SK-N-SH treated with all-trans-retinoic acid at 6 μM for 48 hours (cell line): ENCODE measurements at regions not wholly inside any gene's neighbourhood (a gene's known extent, or its start where the extent isn't known, plus 50 kb on each side); places are given as distances from the start of the nearest gene placed in this dataset.

Source experiments
- ATAC-seq: fragments of 200-7000 bp; cut with Tn5 transposase; 3 replicates; pipeline ENCODE4 v1.9.1; 2020; ENCODE audit warnings: mild to moderate bottlenecking, moderate library complexity
- ARNTL ChIP-seq: fragments of 450-650 bp; formaldehyde crosslinking; IDR thresholded peaks from 2 replicates; pipeline ENCODE4 v1.5.0; 2020; ENCODE audit warnings: low read depth, mild to moderate bottlenecking, moderate library complexity, borderline replicate concordance
- BACH2 ChIP-seq: fragments of 250-450 bp; sonication (Bioruptor Pico); IDR thresholded peaks from 2 replicates; pipeline ENCODE4 v1.9.0; 2021; ENCODE audit warnings: mild to moderate bottlenecking, borderline replicate concordance
- CSDC2 ChIP-seq: fragments of 250-450 bp; sonication (Bioruptor Pico); IDR thresholded peaks from 2 replicates; pipeline ENCODE4 v1.5.0; 2020; ENCODE audit warnings: mild to moderate bottlenecking, moderate library complexity
- ESRRG ChIP-seq: fragments of 250-450 bp; sonication (Bioruptor Pico); IDR thresholded peaks from 2 replicates; pipeline ENCODE4 v1.6.1; 2021; ENCODE audit warnings: mild to moderate bottlenecking
- GLIS3 ChIP-seq: fragments of 250-450 bp; sonication (Bioruptor Pico); IDR thresholded peaks from 2 replicates; pipeline ENCODE4 v1.5.0; 2020; ENCODE audit warnings: mild to moderate bottlenecking, moderate library complexity
- ISL1 ChIP-seq: fragments of 250-450 bp; sonication (Bioruptor Pico); IDR thresholded peaks from 2 replicates; pipeline ENCODE4 v2.1.2; 2022; ENCODE audit warnings: mild to moderate bottlenecking, moderate library complexity
- OSR1 ChIP-seq: fragments of 250-450 bp; sonication (Bioruptor Pico); IDR thresholded peaks from 2 replicates; pipeline ENCODE4 v1.8.0; 2022; ENCODE audit warnings: moderate library complexity, mild to moderate bottlenecking, inconsistent platforms
- PPARA ChIP-seq: fragments of 250-450 bp; sonication (Bioruptor Pico); IDR thresholded peaks from 2 replicates; pipeline ENCODE4 v1.5.0; 2020; ENCODE audit warnings: mild to moderate bottlenecking, borderline replicate concordance
- RARB ChIP-seq: fragments of 250-450 bp; sonication (Bioruptor Pico); IDR thresholded peaks from 2 replicates; pipeline ENCODE4 v1.8.0; 2021; ENCODE audit warnings: mild to moderate bottlenecking, moderate library complexity
- SNAI2 ChIP-seq: fragments of 250-450 bp; sonication (Bioruptor Pico); IDR thresholded peaks from 2 replicates; pipeline ENCODE4 v1.5.0; 2020; ENCODE audit warnings: mild to moderate bottlenecking, moderate library complexity
- TCF4 ChIP-seq: fragments of 250-450 bp; sonication (Bioruptor Pico); IDR thresholded peaks from 2 replicates; pipeline ENCODE4 v1.8.0; 2021; ENCODE audit warnings: mild to moderate bottlenecking, moderate library complexity, borderline replicate concordance
- TOX ChIP-seq: fragments of 250-450 bp; sonication (Bioruptor Pico); IDR thresholded peaks from 2 replicates; pipeline ENCODE4 v1.8.0; 2021; ENCODE audit warnings: mild to moderate bottlenecking, moderate library complexity, borderline replicate concordance
- ZC3H10 ChIP-seq: fragments of 250-450 bp; sonication (Bioruptor Pico); IDR thresholded peaks from 2 replicates; pipeline ENCODE4 v1.5.1; 2021; ENCODE audit warnings: mild to moderate bottlenecking, moderate library complexity
- ZFP3 ChIP-seq: fragments of 250-450 bp; sonication (Bioruptor Pico); IDR thresholded peaks from 2 replicates; pipeline ENCODE4 v1.5.0; 2020; ENCODE audit warnings: mild to moderate bottlenecking, moderate library complexity
- ZFP30 ChIP-seq: fragments of 450-650 bp; formaldehyde crosslinking; IDR thresholded peaks from 2 replicates; pipeline ENCODE4 v1.5.0; 2022; ENCODE audit warnings: mild to moderate bottlenecking, moderate library complexity
- ZNF565 ChIP-seq: fragments of 450-650 bp; formaldehyde crosslinking; conservative IDR thresholded peaks from 2 replicates; pipeline ENCODE4 v1.5.0; 2020; ENCODE audit warnings: low read depth, mild to moderate bottlenecking, moderate library complexity
- ZNF70 ChIP-seq: fragments of 450-650 bp; formaldehyde crosslinking; IDR thresholded peaks from 2 replicates; pipeline ENCODE4 v1.5.0; 2020; ENCODE audit warnings: mild to moderate bottlenecking, moderate library complexity
- ZNF8 ChIP-seq: fragments of 450-650 bp; formaldehyde crosslinking; IDR thresholded peaks from 2 replicates; pipeline ENCODE4 v1.5.0; 2020; ENCODE audit warnings: mild to moderate bottlenecking, moderate library complexity
- TF ChIP-seq, protein P1 (sequence below): fragments of 250-450 bp; sonication (Bioruptor Pico); IDR thresholded peaks from 2 replicates; pipeline ENCODE4 v1.5.0; 2020; ENCODE audit warnings: mild to moderate bottlenecking, moderate library complexity
- TF ChIP-seq, protein P2 (sequence below): fragments of 250-450 bp; sonication (Bioruptor Pico); IDR thresholded peaks from 2 replicates; pipeline ENCODE4 v1.8.0; 2021; ENCODE audit warnings: low read depth, mild to moderate bottlenecking, moderate library complexity, borderline replicate concordance
- TF ChIP-seq, protein P3 (sequence below): fragments of 250-450 bp; sonication (Bioruptor Pico); IDR thresholded peaks from 2 replicates; pipeline ENCODE4 v1.8.0; 2020; ENCODE audit warnings: mild to moderate bottlenecking, moderate library complexity, borderline replicate concordance
- TF ChIP-seq, protein P4 (sequence below): fragments of 250-450 bp; sonication (Bioruptor Pico); IDR thresholded peaks from 2 replicates; pipeline ENCODE4 v1.5.1; 2020; ENCODE audit warnings: low read depth, mild to moderate bottlenecking, moderate library complexity
- TF ChIP-seq, protein P5 (sequence below): fragments of 250-450 bp; sonication (Bioruptor Pico); IDR thresholded peaks from 2 replicates; pipeline ENCODE4 v1.5.1; 2021; ENCODE audit warnings: mild to moderate bottlenecking, moderate library complexity

DNA sequence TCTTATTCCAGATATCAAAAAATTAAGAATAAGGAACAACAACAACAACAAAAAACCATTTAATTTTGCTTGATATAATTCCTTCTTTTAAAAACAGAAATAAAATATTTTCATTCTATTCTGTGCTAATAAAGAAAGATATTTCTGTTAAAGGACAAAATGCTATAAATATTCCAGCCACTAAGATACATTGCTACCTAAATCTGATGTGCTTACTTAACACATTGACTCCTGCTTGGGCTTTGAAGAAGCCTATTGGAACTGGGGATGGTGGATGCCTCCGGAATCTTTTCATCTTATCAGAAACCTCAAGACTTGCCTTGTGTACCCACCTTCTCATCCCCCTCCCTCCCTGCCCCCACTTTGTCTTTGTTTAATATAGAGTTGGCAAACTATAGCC, 320.2 kb downstream of the MEX3B start:
- TF ChIP-seq, protein P1, sequence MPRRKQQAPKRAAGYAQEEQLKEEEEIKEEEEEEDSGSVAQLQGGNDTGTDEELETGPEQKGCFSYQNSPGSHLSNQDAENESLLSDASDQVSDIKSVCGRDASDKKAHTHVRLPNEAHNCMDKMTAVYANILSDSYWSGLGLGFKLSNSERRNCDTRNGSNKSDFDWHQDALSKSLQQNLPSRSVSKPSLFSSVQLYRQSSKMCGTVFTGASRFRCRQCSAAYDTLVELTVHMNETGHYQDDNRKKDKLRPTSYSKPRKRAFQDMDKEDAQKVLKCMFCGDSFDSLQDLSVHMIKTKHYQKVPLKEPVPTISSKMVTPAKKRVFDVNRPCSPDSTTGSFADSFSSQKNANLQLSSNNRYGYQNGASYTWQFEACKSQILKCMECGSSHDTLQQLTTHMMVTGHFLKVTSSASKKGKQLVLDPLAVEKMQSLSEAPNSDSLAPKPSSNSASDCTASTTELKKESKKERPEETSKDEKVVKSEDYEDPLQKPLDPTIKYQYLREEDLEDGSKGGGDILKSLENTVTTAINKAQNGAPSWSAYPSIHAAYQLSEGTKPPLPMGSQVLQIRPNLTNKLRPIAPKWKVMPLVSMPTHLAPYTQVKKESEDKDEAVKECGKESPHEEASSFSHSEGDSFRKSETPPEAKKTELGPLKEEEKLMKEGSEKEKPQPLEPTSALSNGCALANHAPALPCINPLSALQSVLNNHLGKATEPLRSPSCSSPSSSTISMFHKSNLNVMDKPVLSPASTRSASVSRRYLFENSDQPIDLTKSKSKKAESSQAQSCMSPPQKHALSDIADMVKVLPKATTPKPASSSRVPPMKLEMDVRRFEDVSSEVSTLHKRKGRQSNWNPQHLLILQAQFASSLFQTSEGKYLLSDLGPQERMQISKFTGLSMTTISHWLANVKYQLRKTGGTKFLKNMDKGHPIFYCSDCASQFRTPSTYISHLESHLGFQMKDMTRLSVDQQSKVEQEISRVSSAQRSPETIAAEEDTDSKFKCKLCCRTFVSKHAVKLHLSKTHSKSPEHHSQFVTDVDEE, result no peak
- no peak for TF ChIP-seq ZNF70 (CRISPR knock-in tag)
- TF ChIP-seq BACH2 (CRISPR knock-in tag), result no peak
- no peak for TF ChIP-seq ZNF8 (CRISPR knock-in tag)
- no peak for TF ChIP-seq CSDC2 (CRISPR knock-in tag)
- TF ChIP-seq ISL1 (CRISPR knock-in tag), result no peak
- TF ChIP-seq TCF4 (CRISPR knock-in tag), result no peak
- TF ChIP-seq TOX, result no peak
- no peak for TF ChIP-seq ARNTL (CRISPR knock-in tag)
- no peak for TF ChIP-seq ZFP3 (CRISPR knock-in tag)
- no peak for TF ChIP-seq ESRRG (CRISPR knock-in tag)
- TF ChIP-seq ZFP30 (CRISPR knock-in tag), result no peak
- TF ChIP-seq, protein P2, sequence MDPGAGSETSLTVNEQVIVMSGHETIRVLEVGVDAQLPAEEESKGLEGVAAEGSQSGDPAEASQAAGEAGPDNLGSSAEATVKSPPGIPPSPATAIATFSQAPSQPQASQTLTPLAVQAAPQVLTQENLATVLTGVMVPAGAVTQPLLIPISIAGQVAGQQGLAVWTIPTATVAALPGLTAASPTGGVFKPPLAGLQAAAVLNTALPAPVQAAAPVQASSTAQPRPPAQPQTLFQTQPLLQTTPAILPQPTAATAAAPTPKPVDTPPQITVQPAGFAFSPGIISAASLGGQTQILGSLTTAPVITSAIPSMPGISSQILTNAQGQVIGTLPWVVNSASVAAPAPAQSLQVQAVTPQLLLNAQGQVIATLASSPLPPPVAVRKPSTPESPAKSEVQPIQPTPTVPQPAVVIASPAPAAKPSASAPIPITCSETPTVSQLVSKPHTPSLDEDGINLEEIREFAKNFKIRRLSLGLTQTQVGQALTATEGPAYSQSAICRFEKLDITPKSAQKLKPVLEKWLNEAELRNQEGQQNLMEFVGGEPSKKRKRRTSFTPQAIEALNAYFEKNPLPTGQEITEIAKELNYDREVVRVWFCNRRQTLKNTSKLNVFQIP (CRISPR knock-in tag), result no peak
- no peak for TF ChIP-seq SNAI2 (CRISPR knock-in tag)
- TF ChIP-seq PPARA (CRISPR knock-in tag), result no peak
- TF ChIP-seq, protein P3, sequence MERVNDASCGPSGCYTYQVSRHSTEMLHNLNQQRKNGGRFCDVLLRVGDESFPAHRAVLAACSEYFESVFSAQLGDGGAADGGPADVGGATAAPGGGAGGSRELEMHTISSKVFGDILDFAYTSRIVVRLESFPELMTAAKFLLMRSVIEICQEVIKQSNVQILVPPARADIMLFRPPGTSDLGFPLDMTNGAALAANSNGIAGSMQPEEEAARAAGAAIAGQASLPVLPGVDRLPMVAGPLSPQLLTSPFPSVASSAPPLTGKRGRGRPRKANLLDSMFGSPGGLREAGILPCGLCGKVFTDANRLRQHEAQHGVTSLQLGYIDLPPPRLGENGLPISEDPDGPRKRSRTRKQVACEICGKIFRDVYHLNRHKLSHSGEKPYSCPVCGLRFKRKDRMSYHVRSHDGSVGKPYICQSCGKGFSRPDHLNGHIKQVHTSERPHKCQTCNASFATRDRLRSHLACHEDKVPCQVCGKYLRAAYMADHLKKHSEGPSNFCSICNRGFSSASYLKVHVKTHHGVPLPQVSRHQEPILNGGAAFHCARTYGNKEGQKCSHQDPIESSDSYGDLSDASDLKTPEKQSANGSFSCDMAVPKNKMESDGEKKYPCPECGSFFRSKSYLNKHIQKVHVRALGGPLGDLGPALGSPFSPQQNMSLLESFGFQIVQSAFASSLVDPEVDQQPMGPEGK (CRISPR knock-in tag), result no peak
- TF ChIP-seq ZC3H10 (CRISPR knock-in tag), result no peak
- no peak for TF ChIP-seq ZNF565
- ATAC-seq, result no peak

DNA sequence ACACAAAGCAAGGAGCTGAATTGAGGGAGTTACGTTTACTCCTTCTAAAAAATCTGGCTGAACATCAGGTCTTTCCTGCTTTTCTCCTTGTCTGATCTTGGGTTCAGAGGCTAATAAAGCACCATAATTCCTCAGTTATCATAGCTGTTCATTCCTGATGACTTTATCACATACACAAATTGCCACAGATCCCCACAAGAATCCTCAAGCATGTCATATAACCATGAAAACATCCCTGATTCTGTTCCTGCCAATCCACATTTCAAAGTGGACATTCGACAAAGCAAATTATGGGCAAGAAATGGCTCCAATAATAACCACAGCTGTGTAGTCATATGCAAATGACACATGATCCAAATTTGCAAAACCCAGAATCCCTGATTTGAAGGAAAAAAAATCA, 321.3 kb downstream of the MEX3B start:
- no peak for ATAC-seq
- no peak for TF ChIP-seq ZFP30 (CRISPR knock-in tag)

DNA sequence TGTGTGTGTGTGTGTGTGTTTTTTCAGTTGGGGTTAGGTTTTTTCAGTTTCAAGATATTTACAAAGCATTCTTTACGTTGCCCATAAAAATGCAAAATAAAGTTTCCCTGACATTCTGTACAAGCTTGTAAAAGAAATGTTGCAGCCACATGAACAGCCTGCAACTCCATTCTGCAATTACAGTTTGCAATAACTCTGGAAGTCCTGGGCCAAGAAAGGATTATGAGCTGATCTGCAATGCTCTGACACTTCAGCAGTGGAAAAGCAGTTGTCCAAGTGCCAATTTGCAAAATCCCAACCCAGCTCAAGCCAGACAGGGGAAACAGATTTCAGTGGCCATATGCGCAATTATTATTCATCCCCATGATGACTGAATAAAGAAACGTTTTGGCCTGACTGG, 322.1 kb downstream of the MEX3B start:
- ATAC-seq, result no peak

More for the DNA sequence above, 322.1 kb downstream of the MEX3B start:
- TF ChIP-seq, protein P4, sequence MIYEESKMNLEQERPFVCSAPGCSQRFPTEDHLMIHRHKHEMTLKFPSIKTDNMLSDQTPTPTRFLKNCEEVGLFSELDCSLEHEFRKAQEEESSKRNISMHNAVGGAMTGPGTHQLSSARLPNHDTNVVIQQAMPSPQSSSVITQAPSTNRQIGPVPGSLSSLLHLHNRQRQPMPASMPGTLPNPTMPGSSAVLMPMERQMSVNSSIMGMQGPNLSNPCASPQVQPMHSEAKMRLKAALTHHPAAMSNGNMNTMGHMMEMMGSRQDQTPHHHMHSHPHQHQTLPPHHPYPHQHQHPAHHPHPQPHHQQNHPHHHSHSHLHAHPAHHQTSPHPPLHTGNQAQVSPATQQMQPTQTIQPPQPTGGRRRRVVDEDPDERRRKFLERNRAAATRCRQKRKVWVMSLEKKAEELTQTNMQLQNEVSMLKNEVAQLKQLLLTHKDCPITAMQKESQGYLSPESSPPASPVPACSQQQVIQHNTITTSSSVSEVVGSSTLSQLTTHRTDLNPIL (CRISPR knock-in tag), result no peak
- TF ChIP-seq OSR1 (no peak), ZFP3 (CRISPR knock-in tag) (no peak), ZFP30 (CRISPR knock-in tag) (no peak), TCF4 (CRISPR knock-in tag) (no peak), TOX (no peak), ISL1 (CRISPR knock-in tag) (no peak), BACH2 (CRISPR knock-in tag) (no peak), GLIS3 (no peak), PPARA (CRISPR knock-in tag) (no peak), RARB (no peak), SNAI2 (CRISPR knock-in tag) (no peak), ZC3H10 (CRISPR knock-in tag) (no peak), CSDC2 (CRISPR knock-in tag) (no peak), ZNF8 (CRISPR knock-in tag) (no peak), ESRRG (CRISPR knock-in tag) (no peak)
- TF ChIP-seq, protein P5, sequence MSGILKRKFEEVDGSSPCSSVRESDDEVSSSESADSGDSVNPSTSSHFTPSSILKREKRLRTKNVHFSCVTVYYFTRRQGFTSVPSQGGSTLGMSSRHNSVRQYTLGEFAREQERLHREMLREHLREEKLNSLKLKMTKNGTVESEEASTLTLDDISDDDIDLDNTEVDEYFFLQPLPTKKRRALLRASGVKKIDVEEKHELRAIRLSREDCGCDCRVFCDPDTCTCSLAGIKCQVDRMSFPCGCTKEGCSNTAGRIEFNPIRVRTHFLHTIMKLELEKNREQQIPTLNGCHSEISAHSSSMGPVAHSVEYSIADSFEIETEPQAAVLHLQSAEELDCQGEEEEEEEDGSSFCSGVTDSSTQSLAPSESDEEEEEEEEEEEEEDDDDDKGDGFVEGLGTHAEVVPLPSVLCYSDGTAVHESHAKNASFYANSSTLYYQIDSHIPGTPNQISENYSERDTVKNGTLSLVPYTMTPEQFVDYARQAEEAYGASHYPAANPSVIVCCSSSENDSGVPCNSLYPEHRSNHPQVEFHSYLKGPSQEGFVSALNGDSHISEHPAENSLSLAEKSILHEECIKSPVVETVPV, result no peak
- TF ChIP-seq, protein P2 (CRISPR knock-in tag), result no peak
